GM18498 (cell line): ENCODE measurements at regions not wholly inside any gene's neighbourhood (a gene's known extent, or its start where the extent isn't known, plus 50 kb on each side); places are given as distances from the start of the nearest gene placed in this dataset.
A peak's percentile ranks its signal among the peaks of the same experiment; 100 is the strongest.
"Not testable (repeated sequence)": the region's sequence is repeated elsewhere in the genome, so short reads cannot be mapped to it uniquely, and the experiment has no call there.

Experiments
- ATAC-seq: cut with Tn5 transposase; IDR thresholded peaks from one replicate; pipeline ENCODE4 v1.9.1; 2021; ENCODE audit warnings: mild to moderate bottlenecking, moderate library complexity; ENCODE audit not compliant: unreplicated experiment

GRCh38 chr4:68720723-68721122, 50.3 kb upstream of the UGT2B15 start:
- ATAC-seq: not testable (repeated sequence)

- no peak for ATAC-seq
Observed at GRCh38 chr4:68724426-68724825, 54.0 kb upstream of the UGT2B15 start.

- ATAC-seq: no peak
Observed at GRCh38 chr4:68724922-68725321, 54.5 kb upstream of the UGT2B15 start.

GRCh38 chr4:68732653-68733466, 62.4 kb upstream of the UGT2B15 start:
- peak; percentile 89 for ATAC-seq

- ATAC-seq: peak; percentile 48
Observed at GRCh38 chr4:68734095-68734494, 63.6 kb upstream of the UGT2B15 start.

GRCh38 chr4:68735106-68735505, 64.7 kb upstream of the UGT2B15 start:
- ATAC-seq: no peak

- no peak for ATAC-seq
Observed at GRCh38 chr4:68736813-68737212, 66.4 kb upstream of the UGT2B15 start.

- ATAC-seq: no peak
Observed at GRCh38 chr4:68738036-68738435, 67.6 kb upstream of the UGT2B15 start.

GRCh38 chr4:68744368-68744767, 71.4 kb upstream of the UGT2B10 start:
- ATAC-seq: no peak

GRCh38 chr4:68748181-68748991, 67.4 kb upstream of the UGT2B10 start:
- no peak for ATAC-seq

GRCh38 chr4:68750555-68750954, 65.2 kb upstream of the UGT2B10 start:
- ATAC-seq: no peak

GRCh38 chr4:68751138-68751537, 64.7 kb upstream of the UGT2B10 start:
- ATAC-seq: no peak

- ATAC-seq: no peak
Observed at GRCh38 chr4:68765876-68766275, 49.9 kb upstream of the UGT2B10 start.
